Thyroid gland (tissue), 4 donors: ENCODE measurements at regions not wholly inside any gene's neighbourhood (a gene's known extent, or its start where the extent isn't known, plus 50 kb on each side); places are given as distances from the start of the nearest gene placed in this dataset.

Source experiments
- POLR2A ChIP-seq, 2 donors: fragments of 450-650 bp; IDR thresholded peaks; one replicate each; pipeline ENCODE4 v1.6.1; 2017; ENCODE audit warnings: antibody characterized with exemption in 2 of 2, mild to moderate bottlenecking in 2 of 2, moderate library complexity in 1 of 2
- TF ChIP-seq, protein P1 (sequence below), 6 experiments: fragments of 200-600 bp in 3 of 6; fragments of 450-650 bp in 3 of 6; sonication (generic) in 3 of 6; IDR thresholded peaks; one replicate each; pipeline ENCODE4 v1.5.1; 2016 to 2019; ENCODE audit warnings: antibody characterized with exemption in 6 of 6, mild to moderate bottlenecking in 2 of 6, inconsistent platforms in 1 of 6, moderate library complexity in 1 of 6

DNA sequence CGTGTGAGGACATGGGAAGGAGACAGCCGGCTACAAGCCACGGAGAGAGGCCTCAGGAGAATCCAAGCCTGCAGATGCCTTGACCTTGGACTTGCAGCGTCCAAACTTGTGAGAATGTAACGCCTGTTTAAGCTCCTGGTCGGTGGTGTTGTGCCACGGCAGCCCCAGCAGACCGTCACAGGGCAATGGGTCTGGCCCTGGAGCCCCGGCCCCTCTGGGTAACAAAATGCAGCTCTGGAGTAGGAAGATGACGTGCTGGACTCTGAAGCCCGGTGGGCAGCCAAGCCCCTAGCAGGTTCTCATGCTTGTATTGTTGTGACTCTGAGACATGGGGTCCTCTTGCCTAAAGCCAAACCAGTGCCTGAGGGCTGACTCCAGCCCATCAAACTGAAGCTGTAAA, 174.7 kb downstream of the IRX2 start:
- TF ChIP-seq, protein P1, sequence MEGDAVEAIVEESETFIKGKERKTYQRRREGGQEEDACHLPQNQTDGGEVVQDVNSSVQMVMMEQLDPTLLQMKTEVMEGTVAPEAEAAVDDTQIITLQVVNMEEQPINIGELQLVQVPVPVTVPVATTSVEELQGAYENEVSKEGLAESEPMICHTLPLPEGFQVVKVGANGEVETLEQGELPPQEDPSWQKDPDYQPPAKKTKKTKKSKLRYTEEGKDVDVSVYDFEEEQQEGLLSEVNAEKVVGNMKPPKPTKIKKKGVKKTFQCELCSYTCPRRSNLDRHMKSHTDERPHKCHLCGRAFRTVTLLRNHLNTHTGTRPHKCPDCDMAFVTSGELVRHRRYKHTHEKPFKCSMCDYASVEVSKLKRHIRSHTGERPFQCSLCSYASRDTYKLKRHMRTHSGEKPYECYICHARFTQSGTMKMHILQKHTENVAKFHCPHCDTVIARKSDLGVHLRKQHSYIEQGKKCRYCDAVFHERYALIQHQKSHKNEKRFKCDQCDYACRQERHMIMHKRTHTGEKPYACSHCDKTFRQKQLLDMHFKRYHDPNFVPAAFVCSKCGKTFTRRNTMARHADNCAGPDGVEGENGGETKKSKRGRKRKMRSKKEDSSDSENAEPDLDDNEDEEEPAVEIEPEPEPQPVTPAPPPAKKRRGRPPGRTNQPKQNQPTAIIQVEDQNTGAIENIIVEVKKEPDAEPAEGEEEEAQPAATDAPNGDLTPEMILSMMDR (IDR thresholded peaks at IDR 0.05): no peak
- no peak for TF ChIP-seq POLR2A (IDR thresholded peaks at IDR 0.05)
